NCI-H526 (cell line): ENCODE measurements at regions not wholly inside any gene's neighbourhood (a gene's known extent, or its start where the extent isn't known, plus 50 kb on each side); places are given as distances from the start of the nearest gene placed in this dataset.

Source experiments
- DNase-seq, 2 experiments: peaks; one replicate each; lab custom pipeline; 2025; lab: John Stamatoyannopoulos, UW

GRCh38 chr4:107562316-107562715, 157.7 kb downstream of the PAPSS1 start:
- no peak for DNase-seq

- DNase-seq = no peak
Measured at GRCh38 chr4:107561481-107561880, 158.6 kb downstream of the PAPSS1 start.

GRCh38 chr4:107559653-107560052, 160.4 kb downstream of the PAPSS1 start:
- no peak for DNase-seq

GRCh38 chr4:107552306-107552705, 167.7 kb downstream of the PAPSS1 start:
- DNase-seq = no peak

GRCh38 chr4:107548211-107548905, 171.7 kb downstream of the PAPSS1 start:
- DNase-seq = peak in 1 of 2 experiments; percentile 48

- DNase-seq = no peak
Measured at GRCh38 chr4:107546638-107547037, 173.4 kb downstream of the PAPSS1 start.

- no peak for DNase-seq
Measured at GRCh38 chr4:107541511-107541910, 178.5 kb downstream of the PAPSS1 start.

GRCh38 chr4:107531927-107532326, 188.1 kb downstream of the PAPSS1 start:
- no peak for DNase-seq

- no peak for DNase-seq
Measured at GRCh38 chr4:107520368-107520767, 199.7 kb downstream of the PAPSS1 start.

GRCh38 chr4:107519053-107519452, 201.0 kb downstream of the PAPSS1 start:
- DNase-seq = peak; percentile 1 to 56

GRCh38 chr4:107518076-107518475, 202.0 kb downstream of the PAPSS1 start:
- no peak for DNase-seq

GRCh38 chr4:107512549-107512948, 207.5 kb downstream of the PAPSS1 start:
- DNase-seq = no peak

GRCh38 chr4:107509615-107510014, 210.4 kb downstream of the PAPSS1 start:
- no peak for DNase-seq

- DNase-seq = no peak
Measured at GRCh38 chr4:107500551-107500950, 219.5 kb downstream of the PAPSS1 start.

GRCh38 chr4:107497054-107497453, 223.0 kb downstream of the PAPSS1 start:
- no peak for DNase-seq

- DNase-seq = no peak
Measured at GRCh38 chr4:107492566-107492965, 227.5 kb downstream of the PAPSS1 start.

GRCh38 chr4:107490116-107490515, 229.9 kb downstream of the PAPSS1 start:
- DNase-seq = no peak

GRCh38 chr4:107483621-107484020, 236.4 kb downstream of the PAPSS1 start:
- DNase-seq = peak in 1 of 2 experiments; percentile 48

GRCh38 chr4:107482546-107482945, 237.5 kb downstream of the PAPSS1 start:
- no peak for DNase-seq

- DNase-seq = peak in 1 of 2 experiments; percentile 7
Measured at GRCh38 chr4:107478327-107478980, 241.6 kb downstream of the PAPSS1 start.

GRCh38 chr4:107473126-107473525, 246.9 kb downstream of the PAPSS1 start:
- DNase-seq = no peak

- no peak for DNase-seq
Measured at GRCh38 chr4:107472265-107472948, 247.6 kb downstream of the PAPSS1 start.

- DNase-seq = no peak
Measured at GRCh38 chr4:107470173-107470572, 249.9 kb downstream of the PAPSS1 start.
